Activated naive CD8-positive, alpha-beta T cell treated with anti-CD3 and anti-CD28 coated beads, Interleukin-2, amount 10 ng/mL, durations not matched to agents 7 days and 5 days (primary cell): ENCODE measurements at regions not wholly inside any gene's neighbourhood (a gene's known extent, or its start where the extent isn't known, plus 50 kb on each side); places are given as distances from the start of the nearest gene placed in this dataset.

Experiments
- ATAC-seq: fragments of 150-1000 bp; cut with Tn5 transposase; one replicate; pipeline ENCODE4 v1.10.0; 2021; ENCODE audit warnings: low read depth, moderate library complexity
- POLR2A ChIA-PET: fragments of 350-600 bp; sonication (Branson Sonifier 250); formaldehyde crosslinking; loops from one replicate; lab custom pipeline; 2021; ENCODE audit warnings: antibody characterized with exemption; lab: Charles Lee
- DNase-seq: peaks from one replicate; pipeline ENCODE4 v3.0.0; 2021
- H3K27ac Mint-ChIP-seq: one replicate; pipeline ENCODE4 v1.8.0; 2022; ENCODE audit warnings: mild to moderate bottlenecking, mixed read lengths
- H3K27me3 Mint-ChIP-seq: one replicate; pipeline ENCODE4 v1.8.0; 2022; ENCODE audit warnings: mild to moderate bottlenecking, moderate library complexity, mixed read lengths
- H3K36me3 Mint-ChIP-seq: one replicate; pipeline ENCODE4 v1.8.0; 2021; ENCODE audit warnings: mild to moderate bottlenecking, mixed read lengths
- H3K4me1 Mint-ChIP-seq: one replicate; pipeline ENCODE4 v1.8.0; 2021; ENCODE audit warnings: mixed read lengths
- H3K4me3 Mint-ChIP-seq: one replicate; pipeline ENCODE4 v1.8.0; 2022; ENCODE audit warnings: mild to moderate bottlenecking, moderate library complexity, mixed read lengths
- H3K9me3 Mint-ChIP-seq: one replicate; pipeline ENCODE4 v1.8.0; 2021; ENCODE audit warnings: mixed read lengths

GRCh38 chr20:50308513-50309279 is 118.1 kb downstream of the CEBPB start:
- no peaks in the 10 kb centered on the region for H3K9me3 Mint-ChIP-seq
- H3K4me3 Mint-ChIP-seq, result no peak overlapping the region
- H3K27ac Mint-ChIP-seq, result no peak overlapping the region
- H3K4me1 Mint-ChIP-seq, result peaks cover 6% of the 10 kb centered on the region
- peaks cover 15% of the 10 kb centered on the region for H3K27me3 Mint-ChIP-seq
- DNase-seq (no peak), ATAC-seq (no peak)
- POLR2A ChIA-PET, result no interaction called here
- no peaks in the 10 kb centered on the region for H3K36me3 Mint-ChIP-seq

- Mint-ChIP-seq H3K4me3 (no peak overlapping the region), H3K27ac (no peak overlapping the region), H3K36me3 (no peaks in the 10 kb centered on the region), H3K27me3 (peaks cover 20% of the 10 kb centered on the region), H3K9me3 (no peaks in the 10 kb centered on the region), H3K4me1 (peaks cover 5% of the 10 kb centered on the region)
- POLR2A ChIA-PET, result no interaction called here
- no peak for DNase-seq
- no peak for ATAC-seq
Measured at GRCh38 chr20:50309280-50309763, 118.7 kb downstream of the CEBPB start.

GRCh38 chr20:50309764-50310672 is 119.4 kb downstream of the CEBPB start:
- Mint-ChIP-seq H3K4me3 (no peak overlapping the region), H3K9me3 (no peaks in the 10 kb centered on the region), H3K27me3 (peaks cover 26% of the 10 kb centered on the region), H3K27ac (no peak overlapping the region), H3K4me1 (peaks cover 5% of the 10 kb centered on the region), H3K36me3 (no peaks in the 10 kb centered on the region)
- POLR2A ChIA-PET, result no interaction called here
- DNase-seq (no peak), ATAC-seq (no peak)

GRCh38 chr20:50310673-50311051 is 120.0 kb downstream of the CEBPB start:
- Mint-ChIP-seq H3K9me3 (no peaks in the 10 kb centered on the region), H3K27me3 (peaks cover 31% of the 10 kb centered on the region), H3K36me3 (no peaks in the 10 kb centered on the region), H3K27ac (no peak overlapping the region), H3K4me1 (peaks cover 5% of the 10 kb centered on the region), H3K4me3 (no peak overlapping the region)
- POLR2A ChIA-PET, result no interaction called here
- no peak for ATAC-seq
- DNase-seq, result no peak

GRCh38 chr20:50311308-50312001 is 120.8 kb downstream of the CEBPB start:
- DNase-seq, result no peak
- H3K4me1 Mint-ChIP-seq, result peaks cover 5% of the 10 kb centered on the region
- peaks cover 37% of the 10 kb centered on the region for H3K27me3 Mint-ChIP-seq
- H3K27ac Mint-ChIP-seq, result no peak overlapping the region
- ATAC-seq, result no peak
- H3K4me3 Mint-ChIP-seq, result no peak overlapping the region
- no peaks in the 10 kb centered on the region for H3K36me3 Mint-ChIP-seq
- H3K9me3 Mint-ChIP-seq, result no peaks in the 10 kb centered on the region
- POLR2A ChIA-PET, result no interaction called here

GRCh38 chr20:50312002-50312681 is 121.5 kb downstream of the CEBPB start:
- DNase-seq (no peak), ATAC-seq (no peak)
- Mint-ChIP-seq H3K36me3 (no peaks in the 10 kb centered on the region), H3K27me3 (peaks cover 39% of the 10 kb centered on the region), H3K27ac (no peak overlapping the region), H3K9me3 (no peaks in the 10 kb centered on the region), H3K4me1 (peaks cover 5% of the 10 kb centered on the region), H3K4me3 (no peak overlapping the region)
- POLR2A ChIA-PET, result no interaction called here

- ATAC-seq, result no peak
- Mint-ChIP-seq H3K4me1 (peaks cover 5% of the 10 kb centered on the region), H3K36me3 (no peaks in the 10 kb centered on the region), H3K27ac (no peak overlapping the region), H3K27me3 (peaks cover 41% of the 10 kb centered on the region), H3K4me3 (no peak overlapping the region), H3K9me3 (no peaks in the 10 kb centered on the region)
- DNase-seq, result no peak
- POLR2A ChIA-PET, result no interaction called here
Measured at GRCh38 chr20:50312682-50313521, 122.3 kb downstream of the CEBPB start.

- H3K9me3 Mint-ChIP-seq, result no peaks in the 10 kb centered on the region
- H3K27me3 Mint-ChIP-seq, result peaks cover 45% of the 10 kb centered on the region
- POLR2A ChIA-PET, result no interaction called here
- H3K27ac Mint-ChIP-seq, result no peak overlapping the region
- ATAC-seq (no peak), DNase-seq (no peak)
- H3K36me3 Mint-ChIP-seq, result no peaks in the 10 kb centered on the region
- H3K4me3 Mint-ChIP-seq, result no peak overlapping the region
- peaks cover 5% of the 10 kb centered on the region for H3K4me1 Mint-ChIP-seq
Measured at GRCh38 chr20:50313522-50313820, 122.8 kb downstream of the CEBPB start.

- Mint-ChIP-seq H3K27ac (no peak overlapping the region), H3K36me3 (no peaks in the 10 kb centered on the region)
Measured at GRCh38 chr20:50313827-50314677, 123.4 kb downstream of the CEBPB start.

GRCh38 chr20:50314678-50315335 is 124.2 kb downstream of the CEBPB start:
- Mint-ChIP-seq H3K4me3 (no peak overlapping the region), H3K4me1 (peaks cover 8% of the 10 kb centered on the region), H3K27ac (no peak overlapping the region), H3K9me3 (no peaks in the 10 kb centered on the region), H3K36me3 (no peaks in the 10 kb centered on the region), H3K27me3 (peaks cover 53% of the 10 kb centered on the region)
- ATAC-seq, result no peak
- no peak for DNase-seq
- POLR2A ChIA-PET, result no interaction called here

More at GRCh38 chr20:50313827-50314677, 123.4 kb downstream of the CEBPB start:
- POLR2A ChIA-PET, result interaction anchor here (0.7 kb wide), 1 partner anchor 139 kb away, joined by 4 read pairs; no protein-coding TSS in a partner anchor
- peaks cover 8% of the 10 kb centered on the region for H3K4me1 Mint-ChIP-seq
- DNase-seq (no peak), ATAC-seq (no peak)
- no peak overlapping the region for H3K4me3 Mint-ChIP-seq
- peaks cover 48% of the 10 kb centered on the region for H3K27me3 Mint-ChIP-seq
- no peaks in the 10 kb centered on the region for H3K9me3 Mint-ChIP-seq
